Memory B cell (primary cell): ENCODE measurements at regions not wholly inside any gene's neighbourhood (a gene's known extent, or its start where the extent isn't known, plus 50 kb on each side); places are given as distances from the start of the nearest gene placed in this dataset.

Experiments
- ATAC-seq: fragments of 150-1000 bp; cut with Tn5 transposase; 2 replicates; pipeline ENCODE4 v1.10.0; 2021; ENCODE audit warnings: low read depth, mild to moderate bottlenecking, moderate library complexity
- DNase-seq, 2 donors: peaks; one replicate each; pipeline ENCODE4 v3.0.0; 2022; ENCODE audit warnings: low spot score in 2 of 2
- H3K27ac Mint-ChIP-seq: one replicate; pipeline ENCODE4 v1.8.0; 2022; ENCODE audit warnings: mild to moderate bottlenecking, moderate library complexity, mixed read lengths
- H3K27me3 Mint-ChIP-seq: one replicate; pipeline ENCODE4 v1.8.0; 2022; ENCODE audit warnings: mixed read lengths
- H3K36me3 Mint-ChIP-seq: one replicate; pipeline ENCODE4 v1.8.0; 2022; ENCODE audit warnings: mild to moderate bottlenecking, mixed read lengths
- H3K4me1 Mint-ChIP-seq: one replicate; pipeline ENCODE4 v1.8.0; 2022; ENCODE audit warnings: mixed read lengths
- H3K4me3 Mint-ChIP-seq: one replicate; pipeline ENCODE4 v1.8.0; 2022; ENCODE audit warnings: mild to moderate bottlenecking, moderate library complexity, mixed read lengths
- H3K9me3 Mint-ChIP-seq: one replicate; pipeline ENCODE4 v1.8.0; 2022; ENCODE audit warnings: mixed read lengths

DNA sequence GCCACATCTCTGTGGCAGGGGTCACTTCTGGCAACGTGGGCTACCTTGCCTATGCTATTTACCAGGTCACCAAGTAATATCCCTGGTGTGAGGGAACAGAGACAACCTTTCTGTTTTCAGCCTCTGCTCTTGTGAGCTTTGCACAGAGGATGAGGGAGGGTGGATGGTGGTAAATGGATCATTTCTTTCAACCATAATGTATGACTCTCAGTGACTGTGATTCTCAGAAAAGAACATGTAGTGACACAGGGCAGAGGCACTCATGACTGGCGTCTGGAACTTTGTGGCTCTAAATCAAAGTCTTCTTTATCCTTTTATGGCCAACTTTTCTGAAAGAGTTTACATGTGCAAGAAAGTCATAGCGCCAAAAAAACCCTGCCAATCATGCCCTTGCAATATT is 153.5 kb upstream of the USP24 start:
- Mint-ChIP-seq H3K4me3 (no peak overlapping the region), H3K36me3 (no peaks in the 10 kb centered on the region), H3K4me1 (no peaks in the 10 kb centered on the region), H3K9me3 (no peaks in the 10 kb centered on the region), H3K27me3 (peaks cover 13% of the 10 kb centered on the region), H3K27ac (no peak overlapping the region)
- no peak for DNase-seq
- no peak for ATAC-seq

- ATAC-seq (no peak), DNase-seq (no peak)
- no peaks in the 10 kb centered on the region for H3K9me3 Mint-ChIP-seq
- no peaks in the 10 kb centered on the region for H3K4me1 Mint-ChIP-seq
- no peak overlapping the region for H3K27ac Mint-ChIP-seq
- H3K27me3 Mint-ChIP-seq, result peaks cover 13% of the 10 kb centered on the region
- no peak overlapping the region for H3K4me3 Mint-ChIP-seq
- no peaks in the 10 kb centered on the region for H3K36me3 Mint-ChIP-seq
Observed at GRCh38 chr1:55367273-55367672, 152.1 kb upstream of the USP24 start.

DNA sequence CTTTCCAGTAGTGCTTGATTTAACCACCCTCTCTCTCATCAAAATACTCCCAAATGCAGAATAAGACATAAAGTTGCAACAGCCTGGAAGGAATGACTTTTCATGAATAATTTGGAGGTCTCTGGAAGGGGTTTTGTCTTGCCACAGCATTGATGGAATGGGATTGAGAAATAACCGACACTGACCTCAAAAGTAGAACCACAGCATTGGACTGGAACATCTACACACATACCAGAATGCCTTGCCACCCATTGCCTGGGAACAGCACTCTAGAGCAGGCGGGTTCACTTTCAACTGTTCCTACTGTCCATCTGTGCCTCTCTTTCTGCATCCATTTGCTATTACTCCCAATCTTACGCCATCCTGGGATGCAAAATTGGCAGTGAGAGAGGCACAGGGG is 149.1 kb upstream of the USP24 start:
- peaks cover 10% of the 10 kb centered on the region for H3K27me3 Mint-ChIP-seq
- H3K4me1 Mint-ChIP-seq, result no peaks in the 10 kb centered on the region
- H3K4me3 Mint-ChIP-seq, result no peak overlapping the region
- DNase-seq, result no peak
- H3K9me3 Mint-ChIP-seq, result no peaks in the 10 kb centered on the region
- H3K36me3 Mint-ChIP-seq, result no peaks in the 10 kb centered on the region
- no peak for ATAC-seq
- H3K27ac Mint-ChIP-seq, result no peak overlapping the region

DNA sequence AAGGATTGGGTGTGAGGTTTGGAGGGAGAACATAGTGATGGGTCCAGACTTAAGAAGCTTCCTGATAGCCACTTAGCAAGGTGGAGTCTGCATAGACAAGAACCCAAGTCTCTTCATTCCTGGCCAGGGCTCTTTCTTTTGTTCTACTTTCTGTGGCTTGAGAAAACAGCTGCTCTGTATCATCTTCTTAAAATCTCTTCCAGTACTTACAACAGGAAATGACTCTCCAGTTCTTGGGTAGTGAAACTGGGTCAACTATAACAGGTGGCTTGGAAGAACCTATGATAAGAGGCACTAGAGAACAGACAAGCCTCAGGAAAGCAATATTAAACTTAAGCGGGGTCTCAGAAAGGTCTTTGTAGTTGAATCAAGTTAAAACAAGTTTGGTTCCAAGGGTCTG is 148.1 kb upstream of the USP24 start:
- Mint-ChIP-seq H3K9me3 (no peaks in the 10 kb centered on the region), H3K4me3 (no peak overlapping the region), H3K36me3 (no peaks in the 10 kb centered on the region), H3K27ac (no peak overlapping the region), H3K27me3 (peaks cover 12% of the 10 kb centered on the region), H3K4me1 (no peaks in the 10 kb centered on the region)
- DNase-seq (no peak), ATAC-seq (no peak)

- no peaks in the 10 kb centered on the region for H3K9me3 Mint-ChIP-seq
- ATAC-seq (no peak), DNase-seq (no peak)
- H3K27me3 Mint-ChIP-seq, result peaks cover 12% of the 10 kb centered on the region
- H3K36me3 Mint-ChIP-seq, result no peaks in the 10 kb centered on the region
- H3K27ac Mint-ChIP-seq, result no peak overlapping the region
- H3K4me1 Mint-ChIP-seq, result no peaks in the 10 kb centered on the region
- H3K4me3 Mint-ChIP-seq, result no peak overlapping the region
Observed at GRCh38 chr1:55362558-55362957, 147.4 kb upstream of the USP24 start.

DNA sequence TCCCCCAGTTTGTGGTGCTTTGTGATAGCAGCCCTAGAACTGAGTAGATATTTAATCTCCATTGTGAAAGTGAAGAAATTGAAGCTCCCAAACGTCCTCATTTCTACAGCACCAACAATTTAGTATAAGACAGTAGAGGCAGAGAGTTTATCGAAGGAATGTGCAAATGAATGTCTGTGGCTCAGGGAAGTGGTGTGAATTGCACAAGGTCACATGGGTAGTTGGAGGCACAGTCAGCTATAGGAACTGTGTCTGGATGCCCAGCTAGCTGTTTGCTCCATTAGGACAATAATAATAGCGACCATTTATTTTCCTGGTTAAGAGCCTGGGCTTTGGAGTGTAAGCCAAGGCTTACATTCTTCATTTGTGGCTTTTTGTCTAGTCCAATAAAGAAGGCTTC is 144.4 kb upstream of the USP24 start:
- H3K27ac Mint-ChIP-seq, result no peak overlapping the region
- H3K9me3 Mint-ChIP-seq, result no peaks in the 10 kb centered on the region
- no peak for DNase-seq
- H3K36me3 Mint-ChIP-seq, result no peaks in the 10 kb centered on the region
- no peak for ATAC-seq
- H3K27me3 Mint-ChIP-seq, result peaks cover 14% of the 10 kb centered on the region
- no peak overlapping the region for H3K4me3 Mint-ChIP-seq
- H3K4me1 Mint-ChIP-seq, result no peaks in the 10 kb centered on the region

GRCh38 chr1:55358581-55358980 is 143.4 kb upstream of the USP24 start:
- no peak overlapping the region for H3K4me3 Mint-ChIP-seq
- DNase-seq (no peak), ATAC-seq (no peak)
- H3K36me3 Mint-ChIP-seq, result no peaks in the 10 kb centered on the region
- H3K4me1 Mint-ChIP-seq, result no peaks in the 10 kb centered on the region
- H3K9me3 Mint-ChIP-seq, result no peaks in the 10 kb centered on the region
- no peak overlapping the region for H3K27ac Mint-ChIP-seq
- H3K27me3 Mint-ChIP-seq, result peaks cover 10% of the 10 kb centered on the region

DNA sequence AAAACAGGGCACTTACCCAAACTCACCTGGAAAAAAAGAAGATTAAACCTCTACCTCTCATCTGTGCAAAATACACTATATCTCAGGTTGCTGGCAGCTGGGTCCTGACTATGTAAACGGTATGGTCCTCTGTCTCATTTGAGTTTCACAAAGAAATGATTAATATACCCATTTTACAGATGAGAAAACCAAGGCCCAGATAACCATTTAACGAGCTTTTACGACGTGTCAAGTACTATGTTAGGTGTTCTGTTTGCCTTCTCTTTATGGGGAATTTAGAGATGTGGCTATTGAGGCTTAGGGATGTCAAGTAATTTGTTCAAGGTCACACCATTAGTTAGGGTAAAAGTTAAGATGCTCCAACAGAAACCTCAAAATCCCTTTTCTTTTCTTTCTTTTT is 140.4 kb upstream of the USP24 start:
- DNase-seq, result no peak
- Mint-ChIP-seq H3K4me3 (no peak overlapping the region), H3K9me3 (no peaks in the 10 kb centered on the region), H3K27ac (no peak overlapping the region), H3K36me3 (no peaks in the 10 kb centered on the region), H3K27me3 (peaks cover 15% of the 10 kb centered on the region), H3K4me1 (no peaks in the 10 kb centered on the region)
- no peak for ATAC-seq

- no peaks in the 10 kb centered on the region for H3K4me1 Mint-ChIP-seq
- H3K27ac Mint-ChIP-seq, result no peak overlapping the region
- H3K4me3 Mint-ChIP-seq, result no peak overlapping the region
- no peaks in the 10 kb centered on the region for H3K9me3 Mint-ChIP-seq
- no peaks in the 10 kb centered on the region for H3K36me3 Mint-ChIP-seq
- ATAC-seq, result no peak
- DNase-seq, result no peak
- H3K27me3 Mint-ChIP-seq, result peaks cover 15% of the 10 kb centered on the region
Observed at GRCh38 chr1:55353707-55354620, 138.8 kb upstream of the USP24 start.

GRCh38 chr1:55352811-55353180 is 137.6 kb upstream of the USP24 start:
- peaks cover 16% of the 10 kb centered on the region for H3K27me3 Mint-ChIP-seq
- ATAC-seq, result no peak
- no peak overlapping the region for H3K27ac Mint-ChIP-seq
- DNase-seq, result no peak
- H3K9me3 Mint-ChIP-seq, result no peaks in the 10 kb centered on the region
- H3K36me3 Mint-ChIP-seq, result no peaks in the 10 kb centered on the region
- no peaks in the 10 kb centered on the region for H3K4me1 Mint-ChIP-seq
- no peak overlapping the region for H3K4me3 Mint-ChIP-seq

DNA sequence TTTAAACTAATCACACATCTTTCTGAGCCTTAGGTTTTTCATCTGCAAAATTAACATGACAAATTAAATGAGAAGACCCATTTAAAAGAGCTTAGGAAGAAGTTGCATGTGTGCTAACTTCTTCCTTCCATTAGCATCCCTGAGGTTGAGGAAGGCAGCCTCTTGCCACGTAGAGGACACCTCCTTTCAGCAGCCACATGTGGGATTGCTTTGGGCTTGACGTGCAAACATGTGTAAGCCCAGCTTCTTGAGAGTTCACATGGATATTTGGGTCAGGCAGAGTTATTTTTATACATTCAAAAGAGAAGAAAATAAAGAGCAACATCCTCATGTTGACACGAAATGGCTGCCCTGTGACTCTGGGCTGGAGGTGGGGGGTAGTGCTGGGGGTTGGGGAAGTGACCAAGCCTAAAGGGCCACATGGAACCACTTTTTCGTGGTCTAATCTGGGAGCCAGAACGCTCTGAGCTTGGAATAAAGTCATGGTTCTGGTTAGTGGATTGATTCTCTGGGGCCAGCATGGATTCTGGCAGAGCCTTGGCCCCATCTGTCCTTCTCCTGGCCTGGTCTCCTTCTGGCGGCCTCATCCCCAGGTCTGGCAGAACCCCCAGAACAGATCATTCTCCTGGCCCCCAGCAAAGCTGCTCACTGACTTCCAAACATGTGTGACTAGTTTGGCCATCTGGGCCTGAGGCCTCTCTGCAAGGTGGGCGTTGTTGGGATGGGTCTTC is 137.1 kb upstream of the USP24 start:
- DNase-seq (no peak), ATAC-seq (no peak)
- Mint-ChIP-seq H3K9me3 (no peaks in the 10 kb centered on the region), H3K4me1 (no peaks in the 10 kb centered on the region), H3K27me3 (peaks cover 17% of the 10 kb centered on the region), H3K27ac (no peak overlapping the region), H3K4me3 (no peak overlapping the region), H3K36me3 (no peaks in the 10 kb centered on the region)

DNA sequence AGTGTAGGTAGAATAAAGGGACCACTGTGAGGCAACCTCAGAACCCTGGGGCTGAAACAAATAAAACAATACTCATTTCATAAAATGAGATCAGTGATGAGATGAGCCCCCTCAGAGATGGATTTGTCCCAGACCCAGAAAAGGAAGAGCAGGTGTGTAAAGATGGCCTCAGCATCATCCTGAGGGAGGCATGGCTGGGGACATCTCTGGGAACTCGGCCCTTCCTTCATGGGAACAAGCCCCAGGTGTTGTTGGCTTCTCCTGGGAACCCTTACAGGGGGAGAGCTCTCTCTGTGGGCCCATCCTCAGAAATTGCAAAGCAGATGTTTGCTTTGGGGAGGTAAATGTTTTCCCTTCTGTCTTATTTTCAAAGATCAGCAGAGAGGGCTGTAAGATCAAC is 133.2 kb upstream of the USP24 start:
- no peak for ATAC-seq
- no peaks in the 10 kb centered on the region for H3K4me1 Mint-ChIP-seq
- no peaks in the 10 kb centered on the region for H3K9me3 Mint-ChIP-seq
- H3K4me3 Mint-ChIP-seq, result no peak overlapping the region
- no peak overlapping the region for H3K27ac Mint-ChIP-seq
- peaks cover 13% of the 10 kb centered on the region for H3K27me3 Mint-ChIP-seq
- no peak for DNase-seq
- H3K36me3 Mint-ChIP-seq, result no peaks in the 10 kb centered on the region

- ATAC-seq (no peak), DNase-seq (no peak)
- Mint-ChIP-seq H3K4me3 (no peak overlapping the region), H3K4me1 (no peaks in the 10 kb centered on the region), H3K27me3 (peaks cover 18% of the 10 kb centered on the region), H3K9me3 (no peaks in the 10 kb centered on the region), H3K27ac (no peak overlapping the region), H3K36me3 (no peaks in the 10 kb centered on the region)
Observed at GRCh38 chr1:55347866-55348265, 132.7 kb upstream of the USP24 start.

- Mint-ChIP-seq H3K36me3 (no peaks in the 10 kb centered on the region), H3K4me1 (no peaks in the 10 kb centered on the region), H3K27me3 (peaks cover 19% of the 10 kb centered on the region), H3K27ac (no peak overlapping the region), H3K9me3 (no peaks in the 10 kb centered on the region), H3K4me3 (no peak overlapping the region)
- DNase-seq, result no peak
- ATAC-seq, result no peak
Observed at GRCh38 chr1:55347041-55347440, 131.9 kb upstream of the USP24 start.

GRCh38 chr1:55346586-55346985 is 131.4 kb upstream of the USP24 start:
- DNase-seq (no peak), ATAC-seq (no peak)
- Mint-ChIP-seq H3K27ac (no peak overlapping the region), H3K27me3 (peaks cover 17% of the 10 kb centered on the region), H3K36me3 (no peaks in the 10 kb centered on the region), H3K4me3 (no peak overlapping the region), H3K9me3 (no peaks in the 10 kb centered on the region), H3K4me1 (no peaks in the 10 kb centered on the region)
